ENCODE measurements at regions not wholly inside any gene's neighbourhood (a gene's known extent, or its start where the extent isn't known, plus 50 kb on each side); places are given as distances from the start of the nearest gene placed in this dataset.

DNA sequence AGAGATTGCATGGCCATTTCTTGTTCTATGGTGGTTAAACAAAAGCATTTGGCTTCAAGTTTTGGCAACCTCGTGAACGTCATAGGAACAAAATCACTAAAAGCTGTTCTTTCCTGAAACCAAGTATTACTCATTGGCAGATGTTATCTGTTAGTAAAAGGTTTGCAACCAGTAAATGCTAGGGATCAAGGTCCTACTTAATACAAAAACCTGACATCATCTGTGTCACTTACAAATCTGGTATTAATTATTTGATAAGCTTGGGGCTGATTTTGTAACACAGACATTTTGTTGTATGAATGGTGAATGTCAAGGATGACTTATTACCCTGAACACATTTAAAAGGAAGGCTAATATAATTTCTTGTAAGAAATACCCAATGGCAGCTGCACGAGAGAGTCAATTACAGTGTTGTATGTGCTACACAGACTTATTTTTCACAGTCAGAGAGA is 486.4 kb upstream of the ZNF608 start:
- TF ChIP-seq, protein P1, sequence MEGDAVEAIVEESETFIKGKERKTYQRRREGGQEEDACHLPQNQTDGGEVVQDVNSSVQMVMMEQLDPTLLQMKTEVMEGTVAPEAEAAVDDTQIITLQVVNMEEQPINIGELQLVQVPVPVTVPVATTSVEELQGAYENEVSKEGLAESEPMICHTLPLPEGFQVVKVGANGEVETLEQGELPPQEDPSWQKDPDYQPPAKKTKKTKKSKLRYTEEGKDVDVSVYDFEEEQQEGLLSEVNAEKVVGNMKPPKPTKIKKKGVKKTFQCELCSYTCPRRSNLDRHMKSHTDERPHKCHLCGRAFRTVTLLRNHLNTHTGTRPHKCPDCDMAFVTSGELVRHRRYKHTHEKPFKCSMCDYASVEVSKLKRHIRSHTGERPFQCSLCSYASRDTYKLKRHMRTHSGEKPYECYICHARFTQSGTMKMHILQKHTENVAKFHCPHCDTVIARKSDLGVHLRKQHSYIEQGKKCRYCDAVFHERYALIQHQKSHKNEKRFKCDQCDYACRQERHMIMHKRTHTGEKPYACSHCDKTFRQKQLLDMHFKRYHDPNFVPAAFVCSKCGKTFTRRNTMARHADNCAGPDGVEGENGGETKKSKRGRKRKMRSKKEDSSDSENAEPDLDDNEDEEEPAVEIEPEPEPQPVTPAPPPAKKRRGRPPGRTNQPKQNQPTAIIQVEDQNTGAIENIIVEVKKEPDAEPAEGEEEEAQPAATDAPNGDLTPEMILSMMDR (IDR thresholded peaks at IDR 0.05), result no peak
- TF ChIP-seq POLR2A (IDR thresholded peaks at IDR 0.05), result no peak
